ENCODE measurements at regions not wholly inside any gene's neighbourhood (a gene's known extent, or its start where the extent isn't known, plus 50 kb on each side); places are given as distances from the start of the nearest gene placed in this dataset.

GRCh38 chr2:187862715-187863114 is 308.5 kb upstream of the TFPI start:
- H3K27ac ChIP-seq (ENCODE audit: insufficient read depth, low read length), result no peak overlapping the region
- H3K27me3 ChIP-seq (ENCODE audit: control insufficient read depth, insufficient read depth, low read length), result peaks cover 4% of the 10 kb centered on the region
- ChIA-PET CTCF (no interaction called here), POLR2A (ENCODE audit: unreplicated experiment) (no interaction called here)
- H3K4me2 ChIP-seq (ENCODE audit: low read depth, low read length), result no peak overlapping the region
- no peak overlapping the region for H3K18ac ChIP-seq (ENCODE audit: low read depth, low read length)
- DNase-seq, result no peak
- H3K9me1 ChIP-seq (ENCODE audit: insufficient read depth, low read length), result no peaks in the 10 kb centered on the region
- H2AFZ ChIP-seq (replicated peaks; ENCODE audit: low read length, poor library complexity), result no peak overlapping the region
- dilution Hi-C loops (cut with HindIII; ENCODE audit: low sequenced_read_pairs, unreplicated experiment), result no loop called here
- no peak overlapping the region for H2AK9ac ChIP-seq (replicated peaks; ENCODE audit: low read depth, low read length, poor library complexity)
- in situ Hi-C loops (cut with MboI; ENCODE audit: low sequenced_read_pairs), result no loop called here
- no peak overlapping the region for H3K4ac ChIP-seq (ENCODE audit: low read depth, low read length)
- no TSS peak for BruUV-seq (replicated peaks)
- H3K9ac ChIP-seq (ENCODE audit: low read depth, low read length), result no peak overlapping the region
- H3K36me3 ChIP-seq (ENCODE audit: control insufficient read depth, insufficient read depth, low read length), result no peaks in the 10 kb centered on the region
- H2BK120ac ChIP-seq (ENCODE audit: low read depth, low read length), result no peak overlapping the region
- no CpG with 5 or more reads among the region's 3 CpGs for WGBS, 2 experiments (ENCODE audit: extremely low coverage in 2 of 2, insufficient read length in 1 of 2)
- no peaks in the 10 kb centered on the region; the same call in 1 of the 2 replicates for H3K9me3 ChIP-seq (ENCODE audit: control insufficient read depth, insufficient read depth, low read length)
- H3K4me1 ChIP-seq (ENCODE audit: control insufficient read depth, insufficient read depth, low read length), result no peaks in the 10 kb centered on the region
- TF ChIP-seq RFX5 (IDR thresholded peaks at IDR 0.05; ENCODE audit: low read depth, low read length), result no peak
- TF ChIP-seq RCOR1 (IDR thresholded peaks at IDR 0.05; ENCODE audit: insufficient replicate concordance, low read length), result no peak
- no peak for TF ChIP-seq CEBPB (IDR thresholded peaks at IDR 0.05; ENCODE audit: low read depth, low read length)
- TF ChIP-seq, protein P1, sequence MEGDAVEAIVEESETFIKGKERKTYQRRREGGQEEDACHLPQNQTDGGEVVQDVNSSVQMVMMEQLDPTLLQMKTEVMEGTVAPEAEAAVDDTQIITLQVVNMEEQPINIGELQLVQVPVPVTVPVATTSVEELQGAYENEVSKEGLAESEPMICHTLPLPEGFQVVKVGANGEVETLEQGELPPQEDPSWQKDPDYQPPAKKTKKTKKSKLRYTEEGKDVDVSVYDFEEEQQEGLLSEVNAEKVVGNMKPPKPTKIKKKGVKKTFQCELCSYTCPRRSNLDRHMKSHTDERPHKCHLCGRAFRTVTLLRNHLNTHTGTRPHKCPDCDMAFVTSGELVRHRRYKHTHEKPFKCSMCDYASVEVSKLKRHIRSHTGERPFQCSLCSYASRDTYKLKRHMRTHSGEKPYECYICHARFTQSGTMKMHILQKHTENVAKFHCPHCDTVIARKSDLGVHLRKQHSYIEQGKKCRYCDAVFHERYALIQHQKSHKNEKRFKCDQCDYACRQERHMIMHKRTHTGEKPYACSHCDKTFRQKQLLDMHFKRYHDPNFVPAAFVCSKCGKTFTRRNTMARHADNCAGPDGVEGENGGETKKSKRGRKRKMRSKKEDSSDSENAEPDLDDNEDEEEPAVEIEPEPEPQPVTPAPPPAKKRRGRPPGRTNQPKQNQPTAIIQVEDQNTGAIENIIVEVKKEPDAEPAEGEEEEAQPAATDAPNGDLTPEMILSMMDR (conservative IDR thresholded peaks at IDR 0.05; ENCODE audit: low read depth, low read length), result no peak
- no peak for TF ChIP-seq RAD21 (IDR thresholded peaks at IDR 0.05; ENCODE audit: low read length)
- TF ChIP-seq POLR2A (IDR thresholded peaks at IDR 0.05; ENCODE audit: low read depth, low read length), result no peak
- no peak for TF ChIP-seq MXI1 (IDR thresholded peaks at IDR 0.05; ENCODE audit: borderline replicate concordance, low read depth, low read length)
- TF ChIP-seq MAZ (IDR thresholded peaks at IDR 0.05; ENCODE audit: borderline replicate concordance, low read depth, low read length), result no peak
- no peak for TF ChIP-seq USF2 (IDR thresholded peaks at IDR 0.05; ENCODE audit: low read depth, low read length)
- no peak for TF ChIP-seq CHD1 (IDR thresholded peaks at IDR 0.05; ENCODE audit: low read depth, low read length)
- TF ChIP-seq BHLHE40 (IDR thresholded peaks at IDR 0.05; ENCODE audit: low read depth, low read length), result no peak
- no peak for TF ChIP-seq NFE2L2 (IDR thresholded peaks at IDR 0.05; ENCODE audit: low read depth, low read length)
- TF ChIP-seq MAFK (IDR thresholded peaks at IDR 0.05; ENCODE audit: low read depth, low read length), result no peak
- no peak for TF ChIP-seq FOS (IDR thresholded peaks at IDR 0.05; ENCODE audit: low read depth, low read length)
- TF ChIP-seq SMC3 (IDR thresholded peaks at IDR 0.05; ENCODE audit: low read depth, low read length), result no peak
- TF ChIP-seq ELK1 (IDR thresholded peaks at IDR 0.05; ENCODE audit: borderline replicate concordance, low read depth, low read length), result no peak
- no peaks in the 10 kb centered on the region for H3K79me1 ChIP-seq (ENCODE audit: low read depth in 1 of 2, low read length in 2 of 2)
- no peak overlapping the region for H3K4me3 ChIP-seq (ENCODE audit: insufficient read depth, low read depth, low read length)
- no peak for ATAC-seq (ENCODE audit: low read depth)
- intact Hi-C loops (cut with micrococcal nuclease), result no loop called here
- H4K8ac ChIP-seq (ENCODE audit: low read depth in 2 of 2, low read length in 2 of 2), result no peak overlapping the region
- H2AK5ac ChIP-seq (ENCODE audit: low read depth, low read length), result no peak overlapping the region
- H3K23ac ChIP-seq (ENCODE audit: low read depth, low read length), result no peak overlapping the region
- no peak overlapping the region for H3K56ac ChIP-seq (ENCODE audit: extremely low read depth, insufficient read depth, low read length)
- no peaks in the 10 kb centered on the region for H4K20me1 ChIP-seq (ENCODE audit: insufficient read depth, low read length)
- H4K91ac ChIP-seq (ENCODE audit: insufficient read depth, low read depth, low read length), result no peak overlapping the region
- H2BK5ac ChIP-seq (ENCODE audit: low read depth, low read length, poor library complexity, severe bottlenecking), result no peak overlapping the region
- no peak overlapping the region for H3K14ac ChIP-seq (replicated peaks; ENCODE audit: low read depth, low read length)
- H2BK15ac ChIP-seq (ENCODE audit: low read depth, low read length), result no peak overlapping the region
- H4K5ac ChIP-seq (ENCODE audit: low read depth, low read length), result no peak overlapping the region
- H2BK20ac ChIP-seq (ENCODE audit: low read depth, low read length), result no peak overlapping the region
